HG02870 (cell line): ENCODE measurements at regions not wholly inside any gene's neighbourhood (a gene's known extent, or its start where the extent isn't known, plus 50 kb on each side); places are given as distances from the start of the nearest gene placed in this dataset.

Experiments
- ATAC-seq: cut with Tn5 transposase; IDR thresholded peaks from one replicate; pipeline ENCODE4 v1.9.1; 2021; ENCODE audit warnings: mild to moderate bottlenecking, moderate library complexity; ENCODE audit not compliant: unreplicated experiment

GRCh38 chr3:162170581-162170980, 674.0 kb downstream of the OTOL1 start:
- no peak for ATAC-seq

GRCh38 chr3:162171970-162172369, 675.4 kb downstream of the OTOL1 start:
- no peak for ATAC-seq

GRCh38 chr3:162175145-162175544, 678.5 kb downstream of the OTOL1 start:
- no peak for ATAC-seq

- no peak for ATAC-seq
These were observed 679.3 kb downstream of the OTOL1 start for GRCh38 chr3:162175878-162176277.

- ATAC-seq: no peak
These were observed 686.8 kb downstream of the OTOL1 start for GRCh38 chr3:162183440-162183839.

GRCh38 chr3:162192340-162193029, 695.9 kb downstream of the OTOL1 start:
- no peak for ATAC-seq

GRCh38 chr3:162193148-162194095, 696.8 kb downstream of the OTOL1 start:
- no peak for ATAC-seq

- ATAC-seq: no peak
These were observed 698.5 kb downstream of the OTOL1 start for GRCh38 chr3:162195147-162195546.

- ATAC-seq: no peak
These were observed 700.4 kb downstream of the OTOL1 start for GRCh38 chr3:162196964-162197363.

GRCh38 chr3:162200836-162201235, 704.2 kb downstream of the OTOL1 start:
- no peak for ATAC-seq

- ATAC-seq: no peak
These were observed 710.0 kb downstream of the OTOL1 start for GRCh38 chr3:162206648-162207047.

GRCh38 chr3:162211470-162211869, 714.9 kb downstream of the OTOL1 start:
- ATAC-seq: no peak

GRCh38 chr3:162213196-162213595, 716.6 kb downstream of the OTOL1 start:
- ATAC-seq: no peak

GRCh38 chr3:162213956-162214355, 717.3 kb downstream of the OTOL1 start:
- no peak for ATAC-seq

GRCh38 chr3:162217647-162218046, 721.0 kb downstream of the OTOL1 start:
- no peak for ATAC-seq

GRCh38 chr3:162218479-162218878, 721.9 kb downstream of the OTOL1 start:
- no peak for ATAC-seq

- no peak for ATAC-seq
These were observed 728.1 kb downstream of the OTOL1 start for GRCh38 chr3:162224746-162225145.

GRCh38 chr3:162236949-162237348, 740.3 kb downstream of the OTOL1 start:
- no peak for ATAC-seq

GRCh38 chr3:162250782-162251181, 754.2 kb downstream of the OTOL1 start:
- no peak for ATAC-seq

- ATAC-seq: no peak
These were observed 765.5 kb downstream of the OTOL1 start for GRCh38 chr3:162262129-162262528.

GRCh38 chr3:162263596-162263995, 767.0 kb downstream of the OTOL1 start:
- no peak for ATAC-seq
